Nephron (organoid): ENCODE measurements at regions not wholly inside any gene's neighbourhood (a gene's known extent, or its start where the extent isn't known, plus 50 kb on each side); places are given as distances from the start of the nearest gene placed in this dataset.

Experiments
- H3K27ac Mint-ChIP-seq, 3 experiments: 2 replicates each; pipeline ENCODE4 v1.8.0; 2020; ENCODE audit warnings: mixed read lengths in 3 of 3, mild to moderate bottlenecking in 2 of 3, moderate library complexity in 1 of 3
- H3K27me3 Mint-ChIP-seq: 2 replicates; pipeline ENCODE4 v1.8.0; 2021; ENCODE audit warnings: low read depth, mild to moderate bottlenecking, moderate library complexity, mixed read lengths
- H3K36me3 Mint-ChIP-seq: 2 replicates; pipeline ENCODE4 v1.8.0; 2020; ENCODE audit warnings: low read depth, mixed read lengths
- H3K4me1 Mint-ChIP-seq: 2 replicates; pipeline ENCODE4 v1.8.0; 2020; ENCODE audit warnings: mixed read lengths
- H3K4me3 Mint-ChIP-seq, 3 experiments: 2 replicates each; pipeline ENCODE4 v1.8.0; 2020; ENCODE audit warnings: mild to moderate bottlenecking in 3 of 3, mixed read lengths in 3 of 3, moderate library complexity in 2 of 3
- H3K9me3 Mint-ChIP-seq: 2 replicates; pipeline ENCODE4 v1.8.0; 2020; ENCODE audit warnings: mixed read lengths
- CTCF ChIP-seq, 3 experiments: fragments of 200-600 bp; sonication (generic); IDR thresholded peaks; one replicate each; pipeline ENCODE4 v1.5.0; 2021; ENCODE audit warnings: antibody characterized with exemption in 3 of 3; ENCODE audit not compliant: unreplicated experiment in 3 of 3

GRCh38 chr7:24501443-24502134, 71.7 kb upstream of the PALS2 start:
- no peak for TF ChIP-seq CTCF (IDR thresholded peaks at IDR 0.05; ENCODE audit: unreplicated experiment in 3 of 3)
- Mint-ChIP-seq H3K36me3 (no peaks in the 10 kb centered on the region), H3K9me3 (no peaks in the 10 kb centered on the region), H3K4me3 (no peak overlapping the region), H3K27me3 (no peaks in the 10 kb centered on the region), H3K4me1 (peaks cover 30% of the 10 kb centered on the region), H3K27ac (peak overlapping the region in 1 of 3 experiments; percentile 55)

GRCh38 chr7:24502135-24502488, 71.1 kb upstream of the PALS2 start:
- Mint-ChIP-seq H3K27me3 (no peaks in the 10 kb centered on the region), H3K9me3 (no peaks in the 10 kb centered on the region), H3K4me1 (peaks cover 30% of the 10 kb centered on the region), H3K27ac (no peak overlapping the region), H3K4me3 (no peak overlapping the region), H3K36me3 (no peaks in the 10 kb centered on the region)
- TF ChIP-seq CTCF (IDR thresholded peaks at IDR 0.05; ENCODE audit: unreplicated experiment in 3 of 3) = no peak

GRCh38 chr7:24503506-24503905, 69.7 kb upstream of the PALS2 start:
- Mint-ChIP-seq H3K27me3 (no peaks in the 10 kb centered on the region), H3K36me3 (no peaks in the 10 kb centered on the region), H3K27ac (peak overlapping the region in 1 of 3 experiments; percentile 31), H3K9me3 (no peaks in the 10 kb centered on the region), H3K4me3 (no peak overlapping the region), H3K4me1 (peaks cover 28% of the 10 kb centered on the region)
- no peak for TF ChIP-seq CTCF (IDR thresholded peaks at IDR 0.05; ENCODE audit: unreplicated experiment in 3 of 3)

- Mint-ChIP-seq H3K36me3 (no peaks in the 10 kb centered on the region), H3K27ac (no peak overlapping the region), H3K4me3 (no peak overlapping the region), H3K9me3 (no peaks in the 10 kb centered on the region), H3K4me1 (peaks cover 25% of the 10 kb centered on the region), H3K27me3 (no peaks in the 10 kb centered on the region)
- no peak for TF ChIP-seq CTCF (IDR thresholded peaks at IDR 0.05; ENCODE audit: unreplicated experiment in 3 of 3)
Measured at GRCh38 chr7:24504040-24504439, 69.2 kb upstream of the PALS2 start.

- Mint-ChIP-seq H3K4me1 (peaks cover 25% of the 10 kb centered on the region), H3K27ac (no peak overlapping the region), H3K9me3 (no peaks in the 10 kb centered on the region), H3K36me3 (no peaks in the 10 kb centered on the region), H3K4me3 (no peak overlapping the region), H3K27me3 (no peaks in the 10 kb centered on the region)
- TF ChIP-seq CTCF (IDR thresholded peaks at IDR 0.05; ENCODE audit: unreplicated experiment in 3 of 3) = no peak
Measured at GRCh38 chr7:24504836-24505235, 68.4 kb upstream of the PALS2 start.

DNA sequence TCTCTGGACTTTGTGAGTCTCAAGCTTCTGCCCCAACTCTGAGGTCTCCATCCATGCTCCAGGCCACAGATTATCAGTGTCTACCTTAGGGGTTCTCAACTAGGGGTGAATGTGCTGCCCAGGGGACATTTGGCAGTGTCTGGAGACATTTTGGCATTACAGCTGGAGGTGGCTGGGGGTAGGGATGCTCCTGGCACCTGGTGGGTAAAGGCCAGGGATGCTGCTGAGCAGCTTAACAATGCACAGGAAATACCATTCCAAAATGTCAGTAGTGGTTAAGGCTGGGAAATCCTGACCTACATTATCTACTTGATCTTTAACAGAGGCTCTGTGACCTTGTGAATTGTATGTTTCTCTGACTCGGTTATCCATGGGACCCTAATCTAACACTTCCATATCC, 67.3 kb upstream of the PALS2 start:
- Mint-ChIP-seq H3K27me3 (no peaks in the 10 kb centered on the region), H3K9me3 (no peaks in the 10 kb centered on the region), H3K4me1 (peaks cover 19% of the 10 kb centered on the region), H3K4me3 (no peak overlapping the region), H3K27ac (no peak overlapping the region), H3K36me3 (no peaks in the 10 kb centered on the region)
- no peak for TF ChIP-seq CTCF (IDR thresholded peaks at IDR 0.05; ENCODE audit: unreplicated experiment in 3 of 3)
